ENCODE measurements at regions not wholly inside any gene's neighbourhood (a gene's known extent, or its start where the extent isn't known, plus 50 kb on each side); places are given as distances from the start of the nearest gene placed in this dataset.

DNA sequence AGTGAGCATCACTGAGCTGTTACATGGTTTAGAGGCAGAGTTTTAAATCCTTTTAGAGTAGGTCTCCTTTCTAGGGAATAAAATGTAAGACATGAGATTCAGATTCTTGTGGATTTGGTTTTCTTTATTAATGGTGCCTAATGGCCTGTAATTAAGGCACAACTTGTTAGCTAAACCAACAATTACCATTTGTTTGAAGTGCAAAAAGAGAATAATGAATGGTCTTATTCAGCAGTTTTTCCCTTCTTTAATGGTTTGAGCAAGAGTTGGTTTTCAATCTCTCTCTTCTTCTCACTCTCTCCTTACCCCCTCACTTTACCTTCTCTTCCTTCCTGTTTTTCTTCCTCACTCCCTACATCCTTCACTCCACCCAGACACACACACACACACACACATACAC lies 312.2 kb upstream of the TRIB2 start:
- H3K4me1 Mint-ChIP-seq (ENCODE audit: low read depth), result no peaks in the 10 kb centered on the region
- peaks cover 1 to 4% of the 10 kb centered on the region in 2 donors for H3K9me3 Mint-ChIP-seq
- no peak overlapping the region for H3K4me3 Mint-ChIP-seq
- H3K27me3 Mint-ChIP-seq (ENCODE audit: low read depth), result no peaks in the 10 kb centered on the region
- H3K27ac Mint-ChIP-seq, result no peak overlapping the region
- DNase-seq (no peak), ATAC-seq (replicated peaks in 1 of 2) (no peak)
- H3K36me3 Mint-ChIP-seq (ENCODE audit: insufficient read depth in 2 of 2), result peaks cover 4 to 5% of the 10 kb centered on the region in 2 donors

GRCh38 chr2:12407160-12407559 lies 309.6 kb upstream of the TRIB2 start:
- H3K9me3 Mint-ChIP-seq, result peaks cover 1 to 4% of the 10 kb centered on the region in 2 donors
- H3K36me3 Mint-ChIP-seq (ENCODE audit: insufficient read depth in 2 of 2), result peaks cover 2 to 3% of the 10 kb centered on the region in 2 donors
- H3K4me3 Mint-ChIP-seq, result no peak overlapping the region
- no peak overlapping the region for H3K27ac Mint-ChIP-seq
- no peaks in the 10 kb centered on the region for H3K27me3 Mint-ChIP-seq (ENCODE audit: low read depth)
- no peak for DNase-seq
- H3K4me1 Mint-ChIP-seq (ENCODE audit: low read depth), result peaks cover 3% of the 10 kb centered on the region
- ATAC-seq (replicated peaks in 1 of 2), result no peak

DNA sequence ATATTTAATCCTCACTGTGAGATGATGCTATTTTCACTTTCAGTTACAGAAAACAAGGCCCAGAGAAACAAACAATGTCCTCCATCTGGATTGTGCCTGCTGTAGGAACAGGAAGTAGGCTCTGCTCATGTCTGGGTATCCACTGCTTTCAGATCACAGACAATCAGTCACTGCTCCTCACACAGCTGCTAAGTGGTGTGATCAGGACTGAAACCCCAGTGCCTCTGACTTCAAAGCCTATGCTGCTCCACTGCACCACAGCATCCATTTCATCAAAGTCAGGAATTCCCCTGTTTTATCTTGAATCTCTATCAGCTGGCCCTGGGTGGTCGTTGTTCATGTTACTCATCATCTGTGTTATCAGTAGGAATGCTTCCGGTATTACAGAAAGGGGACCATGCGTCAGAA lies 303.8 kb upstream of the TRIB2 start:
- no peaks in the 10 kb centered on the region for H3K27me3 Mint-ChIP-seq (ENCODE audit: low read depth)
- DNase-seq (peak; percentile 26 to 29), ATAC-seq (replicated peaks in 1 of 2) (peak; percentile 96 to 98)
- H3K27ac Mint-ChIP-seq, result no peak overlapping the region
- H3K4me1 Mint-ChIP-seq (ENCODE audit: low read depth), result peaks cover 26% of the 10 kb centered on the region
- peaks cover 0 to 2% of the 10 kb centered on the region in 2 donors for H3K9me3 Mint-ChIP-seq
- peak overlapping the region in 1 of 2 donors; percentile 38 for H3K4me3 Mint-ChIP-seq
- H3K36me3 Mint-ChIP-seq (ENCODE audit: insufficient read depth in 2 of 2), result peaks cover 0 to 2% of the 10 kb centered on the region in 2 donors

DNA sequence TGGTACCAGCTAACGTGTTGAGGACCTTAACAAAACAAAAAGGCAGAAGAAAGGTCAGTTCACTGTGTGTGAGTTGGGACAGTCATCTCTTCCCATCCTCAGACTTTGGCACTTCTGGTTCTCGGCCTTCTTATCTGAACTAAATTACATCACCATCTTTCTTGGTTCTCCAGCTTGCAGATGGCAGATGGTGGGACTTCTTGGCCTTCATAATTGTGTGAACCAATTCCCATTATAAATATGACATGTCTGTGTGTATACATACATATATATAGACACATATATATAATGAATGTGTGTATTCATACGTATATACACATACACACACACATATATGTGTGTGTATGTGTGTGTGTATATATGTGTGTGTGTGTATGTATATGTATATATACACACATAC lies 301.2 kb upstream of the TRIB2 start:
- H3K36me3 Mint-ChIP-seq (ENCODE audit: insufficient read depth in 2 of 2), result peaks cover 0 to 2% of the 10 kb centered on the region in 2 donors
- no peak for ATAC-seq (replicated peaks in 1 of 2)

GRCh38 chr2:12416600-12416999 lies 300.1 kb upstream of the TRIB2 start:
- H3K4me1 Mint-ChIP-seq (ENCODE audit: low read depth), result peaks cover 26% of the 10 kb centered on the region
- H3K27ac Mint-ChIP-seq, result no peak overlapping the region
- peak in 1 of 2 donors; percentile 41 for ATAC-seq (replicated peaks in 1 of 2)
- DNase-seq, result peak; percentile 25 to 33
- no peaks in the 10 kb centered on the region for H3K36me3 Mint-ChIP-seq (ENCODE audit: insufficient read depth in 2 of 2)
- no peaks in the 10 kb centered on the region for H3K9me3 Mint-ChIP-seq
- no peak overlapping the region for H3K4me3 Mint-ChIP-seq
- H3K27me3 Mint-ChIP-seq (ENCODE audit: low read depth), result no peaks in the 10 kb centered on the region

More for the DNA sequence above, 301.2 kb upstream of the TRIB2 start:
- Mint-ChIP-seq H3K27ac (no peak overlapping the region), H3K27me3 (ENCODE audit: low read depth) (no peaks in the 10 kb centered on the region), H3K4me3 (no peak overlapping the region), H3K9me3 (peaks cover 0 to 2% of the 10 kb centered on the region in 2 donors), H3K4me1 (ENCODE audit: low read depth) (peaks cover 26% of the 10 kb centered on the region)
- no peak for DNase-seq

- ATAC-seq (replicated peaks in 1 of 2) (no peak), DNase-seq (no peak)
- H3K36me3 Mint-ChIP-seq (ENCODE audit: insufficient read depth in 2 of 2), result no peaks in the 10 kb centered on the region
- H3K27me3 Mint-ChIP-seq (ENCODE audit: low read depth), result no peaks in the 10 kb centered on the region
- no peaks in the 10 kb centered on the region for H3K9me3 Mint-ChIP-seq
- peaks cover 17% of the 10 kb centered on the region for H3K4me1 Mint-ChIP-seq (ENCODE audit: low read depth)
- no peak overlapping the region for H3K27ac Mint-ChIP-seq
- no peak overlapping the region for H3K4me3 Mint-ChIP-seq
Observed at GRCh38 chr2:12417786-12418185, 298.9 kb upstream of the TRIB2 start.

DNA sequence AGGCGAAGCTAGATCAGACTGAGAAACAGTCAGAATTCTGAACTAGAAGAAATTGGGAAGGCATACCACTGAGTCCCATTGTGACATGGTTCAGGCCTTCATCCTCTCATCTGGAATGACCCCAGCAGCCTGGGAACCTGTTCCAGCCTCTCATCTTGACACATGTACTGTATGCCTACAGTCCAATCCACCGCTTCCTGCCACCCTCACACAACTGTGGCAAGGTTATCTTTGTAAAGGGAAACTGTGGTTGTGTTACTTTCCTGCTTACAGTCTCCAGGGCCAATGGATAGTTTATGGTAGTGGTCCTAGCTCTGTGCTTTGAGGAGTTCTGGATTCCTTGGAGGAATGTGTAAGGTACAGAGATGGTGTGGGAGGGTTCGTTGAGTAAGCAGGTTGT lies 296.9 kb upstream of the TRIB2 start:
- H3K4me1 Mint-ChIP-seq (ENCODE audit: low read depth), result peaks cover 13% of the 10 kb centered on the region
- H3K4me3 Mint-ChIP-seq, result no peak overlapping the region
- H3K9me3 Mint-ChIP-seq, result no peaks in the 10 kb centered on the region
- ATAC-seq (replicated peaks in 1 of 2), result no peak
- no peaks in the 10 kb centered on the region for H3K27me3 Mint-ChIP-seq (ENCODE audit: low read depth)
- H3K36me3 Mint-ChIP-seq (ENCODE audit: insufficient read depth in 2 of 2), result no peaks in the 10 kb centered on the region
- DNase-seq, result no peak
- H3K27ac Mint-ChIP-seq, result no peak overlapping the region

DNA sequence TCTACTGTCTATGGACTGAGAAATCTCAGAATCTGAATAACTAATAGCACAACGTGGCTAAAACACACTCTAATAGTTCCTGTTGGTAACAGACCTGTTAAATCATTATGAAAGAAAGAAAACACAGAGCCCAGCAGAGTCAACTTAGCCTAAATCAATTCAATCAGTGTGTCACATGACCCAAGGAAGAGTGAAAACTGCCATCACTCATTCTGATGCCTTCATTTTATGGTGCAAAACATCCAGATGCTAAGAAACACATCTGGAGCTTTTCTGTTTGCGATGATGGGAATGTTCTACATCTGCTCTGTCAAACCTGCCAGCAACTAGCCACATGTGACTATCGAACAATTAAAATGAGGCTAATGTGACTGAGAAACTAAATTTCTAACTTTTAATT lies 295.7 kb upstream of the TRIB2 start:
- Mint-ChIP-seq H3K36me3 (ENCODE audit: insufficient read depth in 2 of 2) (no peaks in the 10 kb centered on the region), H3K4me3 (no peak overlapping the region), H3K4me1 (ENCODE audit: low read depth) (peaks cover 9% of the 10 kb centered on the region), H3K27ac (no peak overlapping the region), H3K27me3 (ENCODE audit: low read depth) (no peaks in the 10 kb centered on the region), H3K9me3 (no peaks in the 10 kb centered on the region)
- ATAC-seq (replicated peaks in 1 of 2), result no peak
- no peak for DNase-seq

DNA sequence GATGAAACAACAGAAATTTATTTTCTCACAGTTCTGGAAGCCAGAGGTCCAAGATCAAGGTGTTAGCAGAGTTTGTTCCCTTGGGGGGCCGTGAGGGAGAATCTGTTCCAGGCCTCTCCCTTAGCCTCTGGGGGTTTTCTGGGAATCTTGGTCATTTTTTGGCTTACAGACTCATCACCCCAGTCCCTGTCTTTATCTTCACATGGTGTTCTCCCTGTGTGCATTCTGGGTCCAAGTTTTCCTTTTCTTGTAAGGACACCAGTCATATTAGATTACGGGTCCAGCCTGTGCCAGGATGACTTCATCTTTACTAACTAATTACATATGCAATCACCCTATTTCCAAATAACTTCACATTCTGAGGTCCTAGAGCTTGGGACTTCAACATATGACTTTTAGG lies 292.5 kb upstream of the TRIB2 start:
- Mint-ChIP-seq H3K4me1 (ENCODE audit: low read depth) (no peaks in the 10 kb centered on the region), H3K9me3 (no peaks in the 10 kb centered on the region), H3K36me3 (ENCODE audit: insufficient read depth in 2 of 2) (no peaks in the 10 kb centered on the region), H3K27me3 (ENCODE audit: low read depth) (no peaks in the 10 kb centered on the region), H3K27ac (no peak overlapping the region), H3K4me3 (no peak overlapping the region)
- ATAC-seq (replicated peaks in 1 of 2) (no peak), DNase-seq (no peak)

- H3K4me3 Mint-ChIP-seq, result no peak overlapping the region
- H3K9me3 Mint-ChIP-seq, result no peaks in the 10 kb centered on the region
- H3K4me1 Mint-ChIP-seq (ENCODE audit: low read depth), result no peaks in the 10 kb centered on the region
- ATAC-seq (replicated peaks in 1 of 2) (no peak), DNase-seq (no peak)
- no peaks in the 10 kb centered on the region for H3K36me3 Mint-ChIP-seq (ENCODE audit: insufficient read depth in 2 of 2)
- no peak overlapping the region for H3K27ac Mint-ChIP-seq
- H3K27me3 Mint-ChIP-seq (ENCODE audit: low read depth), result no peaks in the 10 kb centered on the region
Observed at GRCh38 chr2:12424809-12425208, 291.9 kb upstream of the TRIB2 start.

GRCh38 chr2:12428324-12428723 lies 288.4 kb upstream of the TRIB2 start:
- DNase-seq, result no peak
- Mint-ChIP-seq H3K27ac (no peak overlapping the region), H3K27me3 (ENCODE audit: low read depth) (no peaks in the 10 kb centered on the region), H3K36me3 (ENCODE audit: insufficient read depth in 2 of 2) (peaks cover 2% of the 10 kb centered on the region in 2 donors), H3K4me1 (ENCODE audit: low read depth) (peaks cover 12% of the 10 kb centered on the region), H3K9me3 (no peaks in the 10 kb centered on the region), H3K4me3 (no peak overlapping the region)
- no peak for ATAC-seq (replicated peaks in 1 of 2)

DNA sequence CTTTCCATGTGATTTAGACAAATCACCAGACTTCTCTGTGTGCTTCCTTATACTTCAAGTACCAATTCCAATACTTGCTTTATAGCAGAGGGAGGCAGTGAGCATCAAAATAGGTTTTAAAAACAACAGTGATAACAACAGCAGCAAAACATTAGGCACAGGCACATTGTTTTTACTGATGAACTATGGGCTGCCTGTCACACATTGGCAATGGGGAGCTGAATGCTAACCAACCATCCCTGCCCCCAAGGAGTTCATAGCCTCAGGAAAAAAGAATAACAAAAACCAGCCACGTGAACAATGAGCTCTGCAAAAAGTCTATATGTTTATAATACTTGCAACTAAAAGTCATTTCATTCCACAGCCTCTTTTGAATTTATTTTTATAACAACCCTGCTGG lies 287.9 kb upstream of the TRIB2 start:
- Mint-ChIP-seq H3K27ac (no peak overlapping the region), H3K9me3 (no peaks in the 10 kb centered on the region), H3K27me3 (ENCODE audit: low read depth) (no peaks in the 10 kb centered on the region), H3K4me1 (ENCODE audit: low read depth) (peaks cover 12% of the 10 kb centered on the region), H3K36me3 (ENCODE audit: insufficient read depth in 2 of 2) (peaks cover 2% of the 10 kb centered on the region in 2 donors), H3K4me3 (no peak overlapping the region)
- ATAC-seq (replicated peaks in 1 of 2) (no peak), DNase-seq (no peak)

DNA sequence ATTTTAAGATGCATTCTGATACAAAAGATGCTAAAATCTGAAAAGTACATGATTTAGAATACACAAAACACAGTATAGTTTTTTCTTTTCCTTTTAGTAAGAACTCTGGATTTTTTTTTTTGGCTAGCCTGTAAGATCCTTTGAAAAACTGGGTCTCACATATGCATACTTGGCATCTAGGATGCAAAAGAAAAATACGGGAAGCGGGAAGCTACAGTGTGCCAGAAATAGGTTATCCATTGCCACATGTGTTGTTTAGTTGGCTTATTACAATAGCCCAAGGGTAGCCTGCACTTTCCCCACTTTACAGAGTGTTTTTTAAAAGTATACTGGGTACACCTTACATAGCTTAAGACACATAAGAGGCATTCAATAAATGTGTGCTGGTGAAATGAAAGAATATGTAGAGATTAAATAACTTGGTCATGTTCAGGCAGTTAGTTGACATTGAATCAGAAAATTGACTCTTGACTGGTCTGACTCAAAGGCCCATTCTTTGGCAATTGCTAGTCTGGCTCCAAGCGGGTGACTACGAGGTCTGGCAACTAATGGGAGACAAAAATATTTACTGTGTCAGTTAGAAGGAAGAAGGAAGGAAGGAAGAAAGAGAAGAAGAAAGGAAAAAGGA lies 286.8 kb upstream of the TRIB2 start:
- Mint-ChIP-seq H3K4me3 (peak overlapping the region in 1 of 2 donors; percentile 32), H3K9me3 (no peaks in the 10 kb centered on the region), H3K36me3 (ENCODE audit: insufficient read depth in 2 of 2) (peaks cover 2% of the 10 kb centered on the region in 2 donors), H3K27ac (no peak overlapping the region), H3K27me3 (ENCODE audit: low read depth) (no peaks in the 10 kb centered on the region), H3K4me1 (ENCODE audit: low read depth) (peaks cover 12% of the 10 kb centered on the region)
- ATAC-seq (replicated peaks in 1 of 2) (no peak), DNase-seq (no peak)
